CD14-positive monocyte (primary cell): ENCODE measurements at regions not wholly inside any gene's neighbourhood (a gene's known extent, or its start where the extent isn't known, plus 50 kb on each side); places are given as distances from the start of the nearest gene placed in this dataset.

ENCODE experiments used
- DNase-seq, 3 donors: peaks; one replicate each; pipeline ENCODE4 v3.0.0-alpha.2; 2011 to 2022
- H2AFZ ChIP-seq: 2 replicates; pipeline ENCODE4 v1.6.0; 2012; ENCODE audit warnings: mild to moderate bottlenecking, low read depth, low read length, inconsistent platforms; ENCODE audit not compliant: insufficient read depth, poor library complexity, severe bottlenecking
- H3K27ac ChIP-seq, 2 donors: 1 replicate in 1 of 2; 2 replicates in 1 of 2; pipeline ENCODE4 v1.5.1; 2012 to 2013; ENCODE audit warnings: low read length in 2 of 2, control low read depth in 1 of 2, inconsistent platforms in 1 of 2, low read depth in 1 of 2, mild to moderate bottlenecking in 1 of 2
- H3K27me3 ChIP-seq, 2 donors: one replicate each; pipeline versions ENCODE4 v1.6.0 to v1.6.1; 2011 to 2013; ENCODE audit warnings: low read length in 2 of 2; ENCODE audit not compliant: control insufficient read depth in 2 of 2, insufficient read depth in 2 of 2
- H3K36me3 ChIP-seq, 2 donors: replicated peaks in 1 of 2; 1 replicate in 1 of 2; 2 replicates in 1 of 2; pipeline versions ENCODE4 v1.5.1 to v1.6.1; 2012 to 2013; ENCODE audit warnings: low read length in 2 of 2, control low read depth in 1 of 2, inconsistent platforms in 1 of 2, mild to moderate bottlenecking in 1 of 2; ENCODE audit not compliant: insufficient read depth in 2 of 2, control insufficient read depth in 1 of 2
- H3K4me1 ChIP-seq, 2 donors: 1 replicate in 1 of 2; 2 replicates in 1 of 2; pipeline versions ENCODE4 v1.5.1 to v1.6.1; 2012 to 2013; ENCODE audit warnings: low read length in 2 of 2, control low read depth in 1 of 2, inconsistent platforms in 1 of 2, mild to moderate bottlenecking in 1 of 2, moderate library complexity in 1 of 2; ENCODE audit not compliant: insufficient read depth in 2 of 2, control insufficient read depth in 1 of 2
- H3K4me2 ChIP-seq: replicated peaks from 2 replicates; pipeline ENCODE3; 2012; ENCODE audit warnings: low read length, moderate library complexity, mild to moderate bottlenecking; ENCODE audit not compliant: poor library complexity, severe bottlenecking; ENCODE audit errors: extremely low read depth
- H3K4me3 ChIP-seq, 3 experiments: fragments of 200-600 bp in 1 of 3; sonication (generic) in 1 of 3; replicated peaks in 1 of 3; 1 replicate in 2 of 3; 2 replicates in 1 of 3; pipeline ENCODE4 v1.5.1; 2011 to 2013; ENCODE audit warnings: low read length in 3 of 3, mild to moderate bottlenecking in 3 of 3, control low read depth in 2 of 3, low read depth in 2 of 3, inconsistent platforms in 1 of 3, moderate library complexity in 1 of 3
- H3K79me2 ChIP-seq: 2 replicates; pipeline ENCODE4 v1.6.0; 2012; ENCODE audit warnings: mild to moderate bottlenecking, control low read depth, inconsistent platforms, low read length, moderate library complexity; ENCODE audit not compliant: insufficient read depth
- H3K9ac ChIP-seq: 2 replicates; pipeline ENCODE4 v1.6.0; 2017; ENCODE audit warnings: low read length, mild to moderate bottlenecking; ENCODE audit not compliant: insufficient read depth, poor library complexity, severe bottlenecking
- H3K9me3 ChIP-seq, 2 donors: replicated peaks in 1 of 2; 1 replicate in 1 of 2; 2 replicates in 1 of 2; pipeline versions ENCODE4 v1.5.1 to v1.6.1; 2012 to 2013; ENCODE audit warnings: low read length in 2 of 2, control low read depth in 1 of 2; ENCODE audit not compliant: control insufficient read depth in 1 of 2, insufficient read depth in 1 of 2
- H4K20me1 ChIP-seq: 2 replicates; pipeline ENCODE4 v1.6.0; 2012; ENCODE audit warnings: mild to moderate bottlenecking, low read length, control low read depth, moderate library complexity; ENCODE audit not compliant: insufficient read depth
- H3K27ac Mint-ChIP-seq, 7 donors: one replicate each; pipeline ENCODE4 v1.8.0; 2020; ENCODE audit warnings: mild to moderate bottlenecking in 7 of 7, mixed read lengths in 7 of 7, moderate library complexity in 6 of 7, inconsistent platforms in 2 of 7
- H3K27me3 Mint-ChIP-seq, 3 donors: one replicate each; pipeline ENCODE4 v1.8.0; 2021 to 2022; ENCODE audit warnings: low read depth in 3 of 3, mild to moderate bottlenecking in 3 of 3, mixed read lengths in 3 of 3, moderate library complexity in 3 of 3, inconsistent platforms in 1 of 3
- H3K36me3 Mint-ChIP-seq, 2 donors: one replicate each; pipeline ENCODE4 v1.8.0; 2020; ENCODE audit warnings: mixed read lengths in 2 of 2, inconsistent platforms in 1 of 2, mild to moderate bottlenecking in 1 of 2
- H3K4me1 Mint-ChIP-seq: one replicate; pipeline ENCODE4 v1.8.0; 2020; ENCODE audit warnings: mild to moderate bottlenecking, mixed read lengths
- H3K4me3 Mint-ChIP-seq, 2 donors: one replicate each; pipeline ENCODE4 v1.8.0; 2020; ENCODE audit warnings: mild to moderate bottlenecking in 2 of 2, mixed read lengths in 2 of 2, moderate library complexity in 1 of 2
- H3K9me3 Mint-ChIP-seq, 7 donors: one replicate each; pipeline ENCODE4 v1.8.0; 2020 to 2022; ENCODE audit warnings: mixed read lengths in 7 of 7, mild to moderate bottlenecking in 6 of 7, moderate library complexity in 6 of 7, inconsistent platforms in 2 of 7
- WGBS: methylation state at CpG from one replicate; pipeline ENCODE4 v1.1.5; 2013; ENCODE audit warnings: missing lambda C conversion rate; ENCODE audit not compliant: insufficient coverage; 5-methylcytosine and 5-hydroxymethylcytosine counted together
- intact Hi-C, 2 donors: fragments of 100-400 bp; cut with micrococcal nuclease; formaldehyde crosslinking; loops; one replicate each; pipeline versions ENCODE4 v1.15.0 to v1.15.1; 2023
- TF ChIP-seq, protein P1 (sequence below): fragments of 200-600 bp; IDR thresholded peaks from one replicate; pipeline ENCODE4 v1.8.0; 2022; ENCODE audit warnings: antibody characterized with exemption, mild to moderate bottlenecking

DNA sequence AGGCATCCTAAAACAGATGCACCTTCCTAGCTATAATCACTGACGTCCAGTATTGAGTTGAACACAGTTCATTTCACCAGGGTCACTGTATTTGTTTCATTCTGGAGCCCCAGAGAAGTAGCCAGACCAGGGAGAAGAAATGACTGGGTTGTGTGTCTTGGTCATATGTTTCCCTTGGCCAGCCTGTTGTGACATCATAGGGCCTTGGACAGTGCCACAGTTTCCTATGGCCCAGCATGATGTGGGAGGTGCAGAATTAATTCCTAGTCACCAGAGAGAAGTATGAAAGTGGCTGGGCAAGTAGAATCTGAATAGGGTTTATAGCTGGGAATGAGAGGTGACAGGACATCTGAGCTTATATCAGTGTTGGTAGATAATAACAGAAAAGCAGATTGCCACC, 84.0 kb upstream of the ZBED5 start:
- Histone ChIP-seq H3K4me1 (no peaks in the 10 kb centered on the region), H3K4me3 (no peak overlapping the region), H3K27me3 (no peaks in the 10 kb centered on the region), H3K4me2 (no peak overlapping the region), H3K27ac (no peak overlapping the region), H3K79me2 (no peaks in the 10 kb centered on the region), H3K9me3 (no peaks in the 10 kb centered on the region), H2AFZ (no peak overlapping the region), H3K36me3 (no peaks in the 10 kb centered on the region), H4K20me1 (no peaks in the 10 kb centered on the region), H3K9ac (no peak overlapping the region)
- WGBS = no CpG with 5 or more reads among the region's 1 CpG
- peak overlapping the region in 1 of 7 donors; percentile 8 for H3K27ac Mint-ChIP-seq
- intact Hi-C loops = no loop called here
- peaks cover 8% of the 10 kb centered on the region for H3K4me1 Mint-ChIP-seq
- H3K4me3 Mint-ChIP-seq = no peak overlapping the region
- no peak for DNase-seq
- H3K9me3 Mint-ChIP-seq = no peaks in the 10 kb centered on the region
- peaks cover 0 to 4% (median 1%) of the 10 kb centered on the region in 3 donors for H3K27me3 Mint-ChIP-seq
- TF ChIP-seq, protein P1, sequence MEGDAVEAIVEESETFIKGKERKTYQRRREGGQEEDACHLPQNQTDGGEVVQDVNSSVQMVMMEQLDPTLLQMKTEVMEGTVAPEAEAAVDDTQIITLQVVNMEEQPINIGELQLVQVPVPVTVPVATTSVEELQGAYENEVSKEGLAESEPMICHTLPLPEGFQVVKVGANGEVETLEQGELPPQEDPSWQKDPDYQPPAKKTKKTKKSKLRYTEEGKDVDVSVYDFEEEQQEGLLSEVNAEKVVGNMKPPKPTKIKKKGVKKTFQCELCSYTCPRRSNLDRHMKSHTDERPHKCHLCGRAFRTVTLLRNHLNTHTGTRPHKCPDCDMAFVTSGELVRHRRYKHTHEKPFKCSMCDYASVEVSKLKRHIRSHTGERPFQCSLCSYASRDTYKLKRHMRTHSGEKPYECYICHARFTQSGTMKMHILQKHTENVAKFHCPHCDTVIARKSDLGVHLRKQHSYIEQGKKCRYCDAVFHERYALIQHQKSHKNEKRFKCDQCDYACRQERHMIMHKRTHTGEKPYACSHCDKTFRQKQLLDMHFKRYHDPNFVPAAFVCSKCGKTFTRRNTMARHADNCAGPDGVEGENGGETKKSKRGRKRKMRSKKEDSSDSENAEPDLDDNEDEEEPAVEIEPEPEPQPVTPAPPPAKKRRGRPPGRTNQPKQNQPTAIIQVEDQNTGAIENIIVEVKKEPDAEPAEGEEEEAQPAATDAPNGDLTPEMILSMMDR = no peak
- no peaks in the 10 kb centered on the region for H3K36me3 Mint-ChIP-seq

DNA sequence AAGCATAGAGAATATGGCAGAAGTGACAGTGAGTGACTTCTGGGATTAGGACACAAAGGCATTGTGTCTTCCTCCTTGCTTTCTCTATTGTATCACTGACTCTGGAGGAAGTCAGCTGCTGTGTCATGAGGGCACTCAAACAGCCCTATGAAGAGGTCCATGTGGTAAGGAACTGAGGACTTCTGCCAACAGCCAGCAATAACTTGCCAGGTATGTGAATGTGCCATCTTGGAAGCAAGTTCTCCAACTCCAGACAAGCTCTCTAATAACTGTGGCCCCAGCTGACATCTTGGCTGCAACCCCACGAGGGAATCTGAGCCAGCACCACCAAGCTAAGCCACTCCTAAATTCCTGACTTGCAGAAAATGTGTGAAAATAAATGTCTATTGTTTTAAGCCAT, 83.6 kb upstream of the ZBED5 start:
- Histone ChIP-seq H2AFZ (no peak overlapping the region), H3K27me3 (no peaks in the 10 kb centered on the region), H3K4me2 (no peak overlapping the region), H3K4me3 (no peak overlapping the region), H3K27ac (no peak overlapping the region), H3K9ac (no peak overlapping the region), H3K36me3 (no peaks in the 10 kb centered on the region), H3K9me3 (no peaks in the 10 kb centered on the region), H3K4me1 (no peaks in the 10 kb centered on the region), H3K79me2 (no peaks in the 10 kb centered on the region), H4K20me1 (no peaks in the 10 kb centered on the region)
- intact Hi-C loops = no loop called here
- Mint-ChIP-seq H3K4me3 (no peak overlapping the region), H3K27ac (no peak overlapping the region), H3K4me1 (peaks cover 8% of the 10 kb centered on the region), H3K27me3 (peaks cover 0 to 4% (median 1%) of the 10 kb centered on the region in 3 donors), H3K36me3 (no peaks in the 10 kb centered on the region), H3K9me3 (no peaks in the 10 kb centered on the region)
- TF ChIP-seq, protein P1 = no peak
- WGBS = no CpG with 5 or more reads among the region's 1 CpG
- DNase-seq = peak in 2 of 3 donors; percentile 11 to 15
